ENCODE measurements at regions not wholly inside any gene's neighbourhood (a gene's known extent, or its start where the extent isn't known, plus 50 kb on each side); places are given as distances from the start of the nearest gene placed in this dataset.
"Not testable (repeated sequence)": the region's sequence is repeated elsewhere in the genome, so short reads cannot be mapped to it uniquely, and the experiment has no call there.

GRCh38 chr21:10359120-10359519, 162.3 kb upstream of the TPTE start:
- TF ChIP-seq POLR2AphosphoS5 (IDR thresholded peaks at IDR 0.05; ENCODE audit: low read depth); CTCF (conservative IDR thresholded peaks at IDR 0.05; ENCODE audit: low read depth in 2 of 2); EZH2 (IDR thresholded peaks at IDR 0.05; ENCODE audit: low read depth, unreplicated experiment); REST (IDR thresholded peaks at IDR 0.05; ENCODE audit: unreplicated experiment); EZH2phosphoT487 (IDR thresholded peaks at IDR 0.05; ENCODE audit: unreplicated experiment); JUNB (IDR thresholded peaks at IDR 0.05; ENCODE audit: unreplicated experiment); STAT1 (IDR thresholded peaks at IDR 0.05; ENCODE audit: unreplicated experiment); CREB1 (CRISPR knock-in tag; IDR thresholded peaks at IDR 0.05; ENCODE audit: low read depth); ZNF114 (CRISPR knock-in tag; IDR thresholded peaks at IDR 0.05); NANOG (IDR thresholded peaks at IDR 0.05; ENCODE audit: borderline replicate concordance); ZNF331 (CRISPR knock-in tag; IDR thresholded peaks at IDR 0.05; ENCODE audit: low read depth): not testable (repeated sequence)
